ENCODE measurements at regions not wholly inside any gene's neighbourhood (a gene's known extent, or its start where the extent isn't known, plus 50 kb on each side); places are given as distances from the start of the nearest gene placed in this dataset.

DNA sequence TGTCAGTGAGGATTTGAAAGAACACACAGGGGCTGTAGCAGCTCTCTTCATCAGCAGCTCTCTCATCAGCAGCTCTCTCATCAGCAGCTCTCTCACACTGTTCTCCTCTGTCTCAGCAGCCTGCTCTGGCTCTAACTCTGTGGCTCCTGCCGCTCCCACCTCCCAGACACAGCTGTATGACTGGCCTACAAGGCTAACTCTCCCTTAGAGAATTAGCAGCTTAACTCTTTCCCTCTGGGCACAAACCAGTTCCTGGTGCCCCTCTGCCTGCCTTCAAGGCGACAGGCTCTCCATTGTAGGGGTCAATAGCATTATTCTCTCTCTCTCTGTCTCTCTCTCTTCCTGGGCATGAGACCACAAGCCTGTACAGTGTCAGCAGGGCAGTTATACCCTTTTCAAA, 385.6 kb upstream of the PCDH10 start:
- no peak for TF ChIP-seq EZH2 (IDR thresholded peaks at IDR 0.05; ENCODE audit: borderline replicate concordance, low read length)
- TF ChIP-seq, protein P1, sequence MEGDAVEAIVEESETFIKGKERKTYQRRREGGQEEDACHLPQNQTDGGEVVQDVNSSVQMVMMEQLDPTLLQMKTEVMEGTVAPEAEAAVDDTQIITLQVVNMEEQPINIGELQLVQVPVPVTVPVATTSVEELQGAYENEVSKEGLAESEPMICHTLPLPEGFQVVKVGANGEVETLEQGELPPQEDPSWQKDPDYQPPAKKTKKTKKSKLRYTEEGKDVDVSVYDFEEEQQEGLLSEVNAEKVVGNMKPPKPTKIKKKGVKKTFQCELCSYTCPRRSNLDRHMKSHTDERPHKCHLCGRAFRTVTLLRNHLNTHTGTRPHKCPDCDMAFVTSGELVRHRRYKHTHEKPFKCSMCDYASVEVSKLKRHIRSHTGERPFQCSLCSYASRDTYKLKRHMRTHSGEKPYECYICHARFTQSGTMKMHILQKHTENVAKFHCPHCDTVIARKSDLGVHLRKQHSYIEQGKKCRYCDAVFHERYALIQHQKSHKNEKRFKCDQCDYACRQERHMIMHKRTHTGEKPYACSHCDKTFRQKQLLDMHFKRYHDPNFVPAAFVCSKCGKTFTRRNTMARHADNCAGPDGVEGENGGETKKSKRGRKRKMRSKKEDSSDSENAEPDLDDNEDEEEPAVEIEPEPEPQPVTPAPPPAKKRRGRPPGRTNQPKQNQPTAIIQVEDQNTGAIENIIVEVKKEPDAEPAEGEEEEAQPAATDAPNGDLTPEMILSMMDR (IDR thresholded peaks at IDR 0.05; ENCODE audit: low read length): no peak
